Body of pancreas (tissue), 4 donors: ENCODE measurements at regions not wholly inside any gene's neighbourhood (a gene's known extent, or its start where the extent isn't known, plus 50 kb on each side); places are given as distances from the start of the nearest gene placed in this dataset.

ENCODE experiments used
- CTCF ChIP-seq, 7 experiments: fragments of 450-650 bp in 4 of 7; fragments of 200-600 bp in 3 of 7; sonication (generic) in 3 of 7; IDR thresholded peaks; one replicate each; pipeline ENCODE4 v1.5.1; 2016 to 2019; ENCODE audit warnings: antibody characterized with exemption in 7 of 7
- POLR2A ChIP-seq, 3 donors: fragments of 450-650 bp; IDR thresholded peaks; one replicate each; pipeline ENCODE4 v1.6.1; 2016; ENCODE audit warnings: antibody characterized with exemption in 3 of 3, mild to moderate bottlenecking in 2 of 3

- TF ChIP-seq CTCF (IDR thresholded peaks at IDR 0.05) (no peak), POLR2A (IDR thresholded peaks at IDR 0.05) (no peak)
Measured at GRCh38 chrX:10041383-10041782, 74.2 kb downstream of the CLDN34 start.
